NT2/D1 (cell line): ENCODE measurements at regions not wholly inside any gene's neighbourhood (a gene's known extent, or its start where the extent isn't known, plus 50 kb on each side); places are given as distances from the start of the nearest gene placed in this dataset.

Experiments used
- YY1 ChIP-seq: IDR thresholded peaks from 2 replicates; pipeline ENCODE4 v1.6.1; 2011; ENCODE audit not compliant: insufficient read length, insufficient read depth
- ZNF274 ChIP-seq: IDR thresholded peaks from 2 replicates; pipeline ENCODE4 v1.6.1; 2011; ENCODE audit warnings: mild to moderate bottlenecking, low read depth, low read length

GRCh38 chr12:116504438-116504837 is 54.7 kb upstream of the MAP1LC3B2 start:
- TF ChIP-seq YY1 (no peak), ZNF274 (no peak)
